Stimulated activated CD4-positive, alpha-beta T cell treated with anti-CD3 and anti-CD28 coated beads, Interleukin-2, amount 100 ng/mL, for 48 hours (primary cell): ENCODE measurements at regions not wholly inside any gene's neighbourhood (a gene's known extent, or its start where the extent isn't known, plus 50 kb on each side); places are given as distances from the start of the nearest gene placed in this dataset.

Source experiments
- DNase-seq, 2 donors: peaks; one replicate each; pipeline ENCODE4 v3.0.0-alpha.2; 2020

DNA sequence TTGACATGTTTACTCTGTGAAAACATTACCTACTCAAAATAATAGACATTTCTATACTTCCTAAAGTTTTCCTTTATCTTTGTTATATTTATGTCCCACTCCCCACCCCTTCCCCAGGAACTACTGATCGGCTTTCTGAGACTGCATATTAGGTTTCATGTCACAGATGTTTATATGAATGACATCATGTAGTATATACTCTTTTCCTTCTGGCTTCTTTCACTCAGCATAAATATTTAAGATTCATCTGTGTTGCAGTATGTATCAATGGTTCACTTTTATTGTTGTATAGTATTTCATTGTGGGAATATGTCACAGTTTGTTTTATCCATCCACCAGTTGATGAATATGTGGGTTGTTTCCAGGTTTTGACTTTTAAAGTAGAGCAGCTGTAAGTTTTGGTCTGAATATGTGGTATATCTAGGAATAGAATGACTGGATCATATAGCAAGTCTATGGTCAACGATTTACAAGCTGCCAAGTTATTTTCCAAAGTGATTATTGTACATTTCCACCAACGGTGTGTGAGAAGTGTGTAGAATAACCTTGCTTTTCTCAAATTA is 73.8 kb upstream of the CAV2 start:
- DNase-seq, result no peak

DNA sequence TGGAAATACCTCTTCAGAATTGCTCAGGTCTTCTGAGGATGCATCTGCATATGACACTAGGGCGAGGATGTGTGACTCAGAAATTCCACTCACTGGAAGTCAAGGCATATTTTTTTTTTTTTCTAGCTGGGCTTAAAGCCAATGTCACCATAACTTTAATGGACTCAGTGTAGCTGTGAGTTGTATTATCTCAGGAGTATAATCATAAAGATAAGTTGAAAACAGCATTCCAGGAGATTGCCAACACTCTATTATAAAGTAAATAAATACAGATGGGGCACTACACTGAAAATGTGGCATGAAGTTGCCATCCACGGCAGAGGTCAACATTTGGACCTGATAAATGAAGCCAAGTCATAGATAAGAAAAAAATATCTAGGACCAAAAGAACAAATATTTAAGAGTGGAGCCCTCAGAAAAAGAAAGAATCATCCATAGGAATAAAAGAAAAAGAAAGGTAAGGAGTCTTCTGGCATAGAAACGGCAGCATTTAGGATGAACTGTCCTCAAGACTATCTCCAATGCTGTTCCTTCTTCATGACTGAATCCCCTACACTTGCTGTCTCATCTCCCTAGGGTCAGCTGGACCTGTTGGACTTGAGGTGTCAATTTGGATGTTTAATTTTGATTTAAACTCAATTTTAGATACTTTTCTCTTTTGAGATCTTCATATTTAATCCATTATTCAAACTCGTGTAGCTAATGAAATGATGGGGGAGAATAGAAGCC is 72.9 kb upstream of the CAV2 start:
- no peak for DNase-seq

DNA sequence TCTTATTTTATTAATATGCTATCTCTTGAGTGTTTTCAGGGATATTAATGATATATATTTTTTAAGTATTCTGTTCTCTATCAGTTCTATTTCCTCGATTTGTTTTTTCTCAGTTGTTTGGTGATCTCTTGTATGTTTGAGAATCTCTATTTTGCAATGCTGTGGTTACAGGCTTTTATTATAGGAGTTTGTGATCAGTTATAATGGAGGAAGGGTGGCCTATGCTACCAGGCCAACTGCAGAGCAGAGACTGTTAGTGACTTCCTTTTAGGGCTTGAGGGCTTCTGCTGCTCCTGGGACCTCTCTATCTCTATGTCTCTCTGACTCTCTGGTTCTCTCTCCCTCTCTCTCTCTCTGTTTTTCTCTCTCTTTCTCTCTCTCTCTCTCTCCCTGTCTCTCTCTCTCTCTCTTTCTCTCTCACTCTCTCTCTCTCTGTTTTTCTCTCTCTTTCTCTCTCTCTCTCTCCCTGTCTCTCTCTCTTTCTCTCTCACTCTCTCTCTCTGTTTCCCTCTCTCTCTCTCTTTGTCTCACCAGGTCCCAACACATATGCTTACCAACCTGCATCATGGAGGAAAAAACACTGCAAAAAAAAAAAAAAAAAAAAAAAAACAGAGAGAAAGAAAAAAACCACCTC is 69.4 kb upstream of the CAV2 start:
- DNase-seq, result no peak

DNA sequence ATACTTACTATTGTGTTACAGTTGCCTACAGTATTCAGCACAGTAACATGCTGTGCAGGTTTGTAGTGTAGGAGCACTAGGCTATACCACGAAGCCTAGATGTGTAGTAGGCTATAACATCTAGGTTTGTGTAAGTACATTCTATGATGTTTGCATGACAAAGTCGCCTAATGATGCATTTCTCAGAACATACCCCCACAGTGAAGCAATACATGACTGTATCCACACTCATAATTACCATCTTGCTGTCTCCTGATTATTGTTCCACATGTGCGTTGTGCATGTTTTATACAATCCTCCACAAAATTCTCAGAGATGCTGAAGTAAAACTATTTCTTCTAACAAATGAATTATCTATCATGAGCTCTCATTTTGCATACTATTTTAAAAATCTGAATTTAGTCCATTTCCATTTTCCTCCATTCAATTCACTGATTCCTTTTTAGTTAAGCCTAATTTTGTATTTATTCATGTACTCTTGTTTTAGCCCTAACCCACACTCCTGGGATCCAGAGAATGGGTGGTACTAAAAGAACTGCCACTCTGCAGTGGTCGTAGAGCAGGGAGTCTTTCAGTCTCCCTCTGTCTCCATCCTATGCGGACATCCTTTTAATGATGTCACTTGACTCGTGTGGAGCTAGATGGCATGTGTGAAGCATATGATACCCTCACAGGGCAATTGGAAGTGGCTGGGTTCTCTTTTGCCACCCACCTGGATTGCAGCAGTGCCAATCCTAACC is 67.6 kb upstream of the CAV2 start:
- no peak for DNase-seq

DNA sequence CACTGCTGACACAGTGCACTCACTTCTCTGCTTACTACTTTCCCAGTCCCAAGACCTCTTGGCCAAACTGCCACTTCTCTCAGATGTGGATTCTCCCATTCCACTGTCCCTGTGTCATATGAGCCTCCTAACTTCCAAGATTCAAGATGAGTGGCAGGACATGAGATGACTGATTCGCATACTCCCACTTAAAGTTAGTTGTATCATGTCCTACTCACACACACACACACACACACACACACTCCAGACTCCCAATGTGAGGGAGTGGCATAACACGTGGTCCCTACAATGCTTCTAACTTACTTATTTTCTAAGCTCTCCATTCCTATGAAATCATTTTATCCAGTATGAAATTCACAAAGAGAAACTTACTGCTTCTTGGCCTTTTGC is 67.0 kb upstream of the CAV2 start:
- DNase-seq, result no peak

DNA sequence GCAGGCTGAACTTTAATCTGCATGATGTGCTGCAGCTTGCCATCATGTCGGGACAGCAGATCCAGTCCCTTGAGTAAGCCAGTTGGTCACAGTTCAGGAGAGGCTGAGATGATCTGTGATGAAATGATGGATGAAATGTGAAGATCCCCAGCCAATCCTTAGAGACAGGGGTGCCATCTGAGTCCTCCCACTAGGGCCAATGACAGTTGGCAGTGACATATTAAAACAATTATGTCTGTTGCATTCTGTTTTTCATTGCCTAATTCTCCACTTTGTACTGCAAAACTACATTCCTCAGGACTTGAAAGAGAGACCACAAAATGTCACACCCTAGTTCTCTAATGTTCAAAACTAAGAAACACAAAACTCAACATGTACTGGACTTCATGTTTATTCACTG is 66.3 kb upstream of the CAV2 start:
- DNase-seq, result no peak

DNA sequence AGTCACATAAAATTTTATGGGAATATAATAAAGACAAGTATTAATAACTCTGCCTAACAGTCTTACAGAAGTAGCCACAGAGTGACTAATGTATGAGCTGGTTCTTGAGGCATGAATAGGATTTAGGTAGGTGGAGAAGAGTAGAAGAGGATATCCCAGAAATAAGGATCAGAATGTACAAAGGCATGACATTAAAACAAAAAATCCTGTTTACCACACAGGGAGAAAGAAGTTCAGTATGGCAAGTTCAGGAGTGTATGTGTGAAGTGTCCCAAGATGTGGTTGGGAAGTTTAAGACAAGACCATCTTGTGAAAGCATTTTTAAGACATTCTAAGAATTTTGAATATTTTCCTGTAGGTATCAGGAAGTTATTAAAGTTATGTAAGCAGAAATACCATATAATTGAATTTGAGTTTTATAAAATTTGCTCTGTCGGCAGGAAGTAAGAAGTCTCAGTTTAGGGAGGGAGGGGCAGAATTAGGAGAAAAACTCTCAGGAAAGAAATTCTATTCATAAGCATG is 64.7 kb upstream of the CAV2 start:
- DNase-seq, result no peak

DNA sequence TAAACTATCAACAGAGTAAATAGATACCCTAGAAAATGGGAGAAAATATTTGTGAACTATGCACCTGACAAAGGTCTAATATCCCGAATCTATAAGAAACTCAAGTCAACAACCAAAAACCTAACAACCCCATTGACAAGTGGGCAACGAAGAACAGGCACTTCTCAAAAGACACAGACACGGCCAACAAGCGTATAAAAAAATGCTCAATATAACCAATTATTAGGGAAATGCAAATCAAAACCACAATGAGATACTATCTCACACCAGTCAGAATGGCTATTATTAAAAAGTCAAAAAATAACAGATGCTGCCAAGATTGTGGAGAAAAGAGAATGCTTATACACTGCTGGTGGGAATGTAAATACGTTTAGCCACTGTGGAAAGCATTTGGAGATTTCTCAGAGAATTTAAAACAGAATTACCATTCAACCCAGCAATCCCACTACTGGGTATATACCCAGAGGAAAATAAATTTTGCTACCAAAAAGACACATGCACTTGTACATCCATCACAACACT is 63.2 kb upstream of the CAV2 start:
- DNase-seq, result no peak

DNA sequence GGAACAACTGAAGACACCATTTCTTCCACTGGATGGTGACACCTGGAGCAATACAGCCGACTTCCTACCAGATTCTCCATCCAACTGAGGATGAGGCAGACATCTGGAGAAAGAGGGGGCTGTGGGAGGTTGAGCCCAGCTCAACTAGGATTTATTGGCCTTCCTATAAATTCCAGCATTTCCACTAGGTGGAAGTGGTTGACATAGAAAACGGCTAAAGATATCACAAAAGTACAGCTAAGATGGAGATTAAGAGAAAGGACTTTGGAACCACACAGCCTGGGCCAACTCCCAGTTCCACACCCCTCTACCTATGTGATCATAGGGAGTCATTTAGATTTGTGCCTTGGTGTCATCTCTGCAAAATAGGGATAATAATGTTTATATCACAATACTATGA is 61.3 kb upstream of the CAV2 start:
- DNase-seq, result no peak

DNA sequence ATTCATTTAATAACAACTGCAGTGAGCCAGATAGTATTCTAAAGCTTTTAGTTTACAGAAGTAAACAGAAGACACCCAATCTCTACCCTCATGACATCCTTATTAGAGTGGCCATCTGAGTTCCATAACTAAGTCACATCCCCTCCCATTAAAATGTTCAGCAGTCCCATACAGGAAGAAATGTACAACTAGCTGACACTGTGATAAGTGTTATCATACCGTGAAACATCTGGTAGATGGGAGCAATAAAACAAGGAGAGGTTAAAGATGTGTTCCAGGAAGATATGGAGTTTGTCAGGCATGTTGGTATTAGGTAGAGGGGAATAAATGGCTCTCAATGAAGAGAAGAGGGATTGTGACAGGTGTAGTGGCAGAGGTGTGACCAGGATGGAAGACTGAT is 60.5 kb upstream of the CAV2 start:
- DNase-seq, result no peak

DNA sequence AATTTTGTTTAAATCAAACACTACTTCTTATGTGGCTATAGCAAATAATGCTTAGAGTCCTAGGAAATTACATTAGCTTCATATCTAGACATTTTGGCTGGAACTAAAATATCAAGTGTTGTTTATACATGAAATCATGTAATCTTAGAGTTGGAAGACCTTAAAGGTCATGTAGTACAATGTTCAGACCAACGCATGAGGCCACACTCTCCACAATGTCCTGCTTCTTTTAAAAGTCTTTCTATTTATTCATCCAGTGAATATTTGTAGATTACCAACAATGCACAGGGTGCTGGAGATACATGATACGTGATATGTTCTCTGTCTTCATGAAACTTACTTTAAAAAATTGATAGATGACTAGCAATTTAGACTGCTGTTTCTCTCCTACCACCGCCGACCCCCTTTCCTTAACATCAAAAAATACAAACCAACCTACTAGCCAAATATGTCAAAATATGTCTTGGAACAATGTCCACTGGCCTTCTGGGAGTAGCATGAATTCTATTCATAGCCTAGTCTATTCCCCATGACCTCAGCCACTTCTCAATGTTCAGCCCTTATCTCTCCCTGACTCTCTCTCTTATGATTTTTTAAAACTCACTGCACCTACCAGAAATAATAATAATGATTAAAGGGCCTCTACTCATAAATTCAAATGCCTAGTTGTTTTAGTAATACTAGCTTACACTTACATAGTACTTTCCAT is 59.5 kb upstream of the CAV2 start:
- no peak for DNase-seq

DNA sequence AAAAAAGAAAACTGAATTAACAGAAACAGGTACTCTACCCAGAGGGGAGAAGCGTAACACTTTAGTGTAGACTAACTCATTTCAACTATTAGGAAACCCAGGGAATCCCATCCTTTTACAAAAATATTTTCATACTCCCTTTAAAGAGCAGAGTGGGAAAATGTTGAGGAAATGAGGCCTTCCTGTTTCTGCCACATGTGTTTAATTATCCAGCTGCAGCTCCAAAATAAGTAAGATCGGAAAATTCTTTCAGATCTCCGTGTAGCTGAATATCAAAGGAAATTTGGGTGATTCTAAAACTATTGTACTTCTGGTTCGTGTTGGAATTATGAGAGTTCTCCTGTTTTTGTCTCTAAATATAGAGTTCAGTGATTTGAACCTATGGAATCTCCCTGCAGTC is 58.0 kb upstream of the CAV2 start:
- DNase-seq, result no peak

DNA sequence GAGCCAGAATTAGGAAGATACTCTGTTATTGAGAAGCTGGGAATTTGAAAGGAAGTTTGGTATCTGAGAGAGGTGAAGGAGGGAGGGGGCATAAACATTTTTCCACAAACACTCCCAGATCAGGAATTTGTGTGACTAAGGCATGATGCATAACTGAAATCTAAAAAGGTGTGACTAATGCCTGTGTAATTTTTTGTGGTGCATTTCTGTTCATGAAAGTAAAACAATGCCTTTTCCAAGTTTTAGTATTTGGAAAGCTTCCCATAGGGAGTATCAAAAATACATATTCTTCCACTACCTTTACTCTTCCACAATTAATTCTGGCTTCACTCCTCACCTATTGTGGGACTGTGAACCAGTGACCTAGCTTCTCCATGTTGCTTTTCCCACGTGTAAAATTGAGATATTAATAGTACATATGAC is 56.4 kb upstream of the CAV2 start:
- DNase-seq, result no peak

DNA sequence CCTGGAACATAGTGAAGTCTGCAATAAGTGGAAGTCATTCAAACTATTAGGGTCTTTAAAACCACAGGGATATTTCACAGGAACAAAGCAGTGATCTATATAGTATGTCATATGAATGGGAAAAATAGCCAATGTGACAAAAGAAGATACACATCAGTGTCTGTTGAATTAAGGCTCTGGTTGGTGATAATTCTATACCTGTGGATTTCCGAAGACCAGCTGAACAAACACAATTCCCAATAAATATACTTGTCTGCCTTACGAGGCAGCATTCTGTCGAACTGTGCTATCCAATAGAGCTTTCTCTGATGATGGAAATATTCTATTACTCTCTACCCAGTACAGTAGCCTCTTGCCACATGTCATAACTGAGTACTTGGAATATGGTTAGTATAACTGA is 55.9 kb upstream of the CAV2 start:
- DNase-seq, result no peak

DNA sequence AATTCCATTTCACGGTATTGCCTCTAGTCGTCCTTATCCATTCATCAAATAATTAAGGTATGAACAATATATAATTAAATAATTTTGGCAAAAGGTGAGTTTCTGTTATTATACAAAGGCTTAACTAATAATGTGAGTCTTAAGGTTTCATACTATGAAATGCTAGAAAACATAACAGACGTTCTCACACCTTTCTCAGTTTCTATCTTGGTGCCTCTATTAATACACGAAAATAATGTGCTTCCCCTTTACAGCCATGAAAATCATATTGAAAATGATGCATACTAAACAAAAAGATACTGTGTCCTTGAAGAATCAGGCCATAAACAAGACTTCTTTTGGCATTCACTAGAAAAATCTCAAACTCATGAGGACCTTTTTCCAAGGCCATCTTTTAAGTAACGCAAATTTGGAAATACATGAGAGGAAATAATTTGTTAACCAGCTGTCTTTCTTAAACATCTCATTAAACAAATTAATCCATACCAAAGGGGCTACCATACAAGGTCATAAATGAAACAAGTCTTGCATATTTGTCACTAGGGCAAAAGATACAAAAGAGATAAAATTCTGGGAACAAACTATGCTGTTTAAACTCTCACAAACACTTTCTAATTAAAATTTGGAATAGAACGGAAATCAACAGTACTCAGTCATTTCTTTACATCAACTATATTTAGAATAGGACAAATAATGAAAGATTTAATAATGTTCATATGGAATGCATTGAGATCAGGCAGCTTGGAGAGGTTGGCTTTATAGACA is 53.9 kb upstream of the CAV2 start:
- DNase-seq, result no peak

DNA sequence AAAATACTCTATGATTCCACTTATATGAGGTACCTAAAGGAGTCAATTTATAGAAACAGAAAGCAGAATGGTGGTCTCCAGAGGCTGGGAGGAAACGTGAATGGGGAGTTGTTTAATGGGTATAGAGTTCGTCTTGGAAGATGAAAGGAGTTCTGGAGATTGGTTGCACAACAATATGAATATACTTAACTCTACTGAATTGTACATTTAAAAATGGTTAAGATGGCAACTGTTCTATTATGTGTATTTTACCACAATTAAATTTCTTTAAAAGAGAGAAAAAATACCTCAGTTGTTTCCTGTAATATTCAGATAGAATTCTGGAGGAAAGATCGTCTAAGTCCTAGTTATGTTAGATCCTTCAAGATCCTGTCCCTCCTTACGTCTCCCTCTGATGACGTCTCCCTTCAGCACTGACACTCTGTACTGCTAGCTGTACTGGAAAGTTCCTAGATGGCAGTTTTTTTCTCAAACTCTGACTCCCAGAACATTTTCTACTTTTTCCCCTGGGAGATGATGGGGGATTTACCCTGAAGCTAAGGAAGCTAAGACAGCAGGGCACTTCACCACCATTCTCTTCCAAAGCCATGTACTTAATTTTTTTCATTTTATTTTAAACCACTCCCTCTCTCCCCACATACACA is 53.2 kb upstream of the CAV2 start:
- no peak for DNase-seq

DNA sequence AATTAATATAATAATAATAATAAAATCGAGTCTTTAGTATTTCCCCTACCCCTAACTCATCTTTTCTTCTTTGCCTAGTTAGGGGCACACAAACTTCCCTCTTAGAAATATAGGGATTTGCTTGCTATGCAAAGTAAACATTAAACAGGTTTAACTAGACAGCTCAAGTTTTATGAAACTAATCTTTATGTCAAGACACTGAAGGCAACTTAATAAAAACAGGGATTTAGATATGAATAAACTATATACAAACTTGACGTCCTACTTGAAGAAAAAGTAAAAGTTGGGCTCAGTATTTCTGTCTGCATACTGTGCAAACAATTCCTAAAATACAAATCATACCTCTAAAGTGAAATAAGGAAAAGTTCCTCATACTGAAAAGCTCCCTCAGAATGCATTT is 52.1 kb upstream of the CAV2 start:
- no peak for DNase-seq

DNA sequence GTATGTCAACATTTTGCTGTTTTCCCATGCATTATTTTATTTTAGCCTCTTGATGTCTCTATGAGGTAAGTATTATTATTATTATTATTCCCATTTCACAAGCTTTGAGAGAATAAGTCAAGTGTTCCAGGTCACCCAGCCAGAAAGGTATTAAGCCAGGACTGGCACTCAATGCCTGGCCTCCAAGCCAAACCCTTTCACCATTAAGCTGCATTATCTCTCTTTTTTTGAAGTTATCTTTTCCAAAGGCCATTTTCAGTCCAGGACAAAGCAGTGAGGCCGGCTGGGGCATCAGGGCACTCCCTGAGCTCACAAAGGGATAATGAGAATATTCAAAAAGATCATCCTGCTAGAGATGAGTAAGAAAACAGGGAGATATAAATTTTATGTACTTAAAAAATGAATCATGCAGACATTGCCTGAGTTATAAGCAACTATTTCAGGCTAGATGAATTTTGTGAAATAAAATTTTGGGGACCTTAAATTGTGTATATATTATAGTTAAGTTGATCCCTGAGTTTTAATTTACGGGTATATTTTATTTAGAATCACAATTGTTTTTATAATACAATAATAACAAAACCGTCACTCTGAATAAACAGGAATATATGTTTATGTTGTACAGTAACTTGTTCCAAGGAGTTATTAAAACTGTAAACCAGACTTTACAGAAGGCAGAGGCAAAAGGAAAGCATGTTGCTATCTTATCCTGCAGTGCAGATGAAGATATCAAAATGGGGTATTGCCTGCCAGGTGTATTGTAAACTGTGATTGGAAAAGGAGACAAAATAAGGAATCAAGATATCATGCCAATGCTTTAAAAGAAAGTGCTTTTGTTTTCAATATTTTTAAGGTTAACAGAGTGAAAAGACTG is 51.3 kb upstream of the CAV2 start:
- no peak for DNase-seq

DNA sequence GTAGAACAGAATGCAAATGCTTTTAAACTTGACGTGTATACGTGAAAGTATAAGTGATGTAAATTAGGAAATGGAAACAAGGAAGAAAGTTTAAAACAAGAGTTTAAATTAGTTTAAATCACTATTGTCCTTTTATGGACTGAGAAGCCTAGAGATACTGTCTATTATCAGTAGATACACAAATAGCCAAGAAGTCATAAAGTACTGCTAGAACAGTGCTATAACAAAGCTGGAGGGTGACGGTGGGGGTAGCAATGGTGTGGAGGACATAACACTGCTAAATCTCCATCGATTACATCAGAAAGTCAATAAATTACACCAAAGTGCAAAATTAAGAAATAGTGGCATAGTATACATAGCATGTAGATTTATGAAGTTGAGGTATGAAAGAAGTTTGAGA is 50.1 kb upstream of the CAV2 start:
- no peak for DNase-seq
